AG04449 (cell line): ENCODE measurements at regions not wholly inside any gene's neighbourhood (a gene's known extent, or its start where the extent isn't known, plus 50 kb on each side); places are given as distances from the start of the nearest gene placed in this dataset.

Source experiments
- CTCF ChIA-PET: fragments of 350-600 bp; formaldehyde crosslinking; extraction: SDS; loops from one replicate; lab custom pipeline; 2021; ENCODE audit warnings: antibody characterized with exemption; lab: Yijun Ruan, JAX
- POLR2A ChIA-PET: fragments of 400-600, 350-600 bp; formaldehyde crosslinking; extraction: SDS; loops from one replicate; lab custom pipeline; 2020; ENCODE audit warnings: antibody characterized with exemption, inconsistent platforms; lab: Yijun Ruan, JAX
- DNase-seq: peaks from one replicate; pipeline ENCODE4 v3.0.0-alpha.2; 2010; ENCODE audit warnings: low read depth, low spot score
- H3K4me3 ChIP-seq: 2 replicates; pipeline ENCODE4 v1.5.1; 2011; ENCODE audit warnings: low read depth, mild to moderate bottlenecking, control low read depth, low read length
- TF ChIP-seq, protein P1 (sequence below): IDR thresholded peaks from one replicate; pipeline ENCODE4 v1.5.1; 2011; ENCODE audit warnings: mild to moderate bottlenecking, moderate library complexity, low read length, control low read depth, inconsistent platforms; ENCODE audit not compliant: insufficient read depth; ENCODE audit errors: missing control alignments

DNA sequence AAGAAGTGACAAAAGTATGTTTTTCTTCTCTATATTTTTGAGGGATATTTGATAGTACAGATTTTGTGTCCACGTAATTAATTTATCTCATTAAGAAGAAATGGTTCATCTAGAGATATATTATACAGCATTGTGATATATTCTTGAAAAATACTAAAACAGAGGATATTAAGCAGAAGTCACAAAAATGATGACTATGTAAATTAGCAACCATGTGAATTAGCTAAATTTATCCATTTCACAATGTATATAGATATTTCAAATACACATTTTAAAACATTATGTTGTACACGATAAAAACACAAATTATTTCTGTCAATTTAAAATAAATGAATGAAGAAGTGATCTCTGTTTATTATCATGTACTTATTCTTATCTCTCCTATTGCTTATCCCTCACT is 989.5 kb downstream of the TUSC7 start:
- H3K4me3 ChIP-seq, result no peak overlapping the region
- DNase-seq, result no peak
- TF ChIP-seq, protein P1, sequence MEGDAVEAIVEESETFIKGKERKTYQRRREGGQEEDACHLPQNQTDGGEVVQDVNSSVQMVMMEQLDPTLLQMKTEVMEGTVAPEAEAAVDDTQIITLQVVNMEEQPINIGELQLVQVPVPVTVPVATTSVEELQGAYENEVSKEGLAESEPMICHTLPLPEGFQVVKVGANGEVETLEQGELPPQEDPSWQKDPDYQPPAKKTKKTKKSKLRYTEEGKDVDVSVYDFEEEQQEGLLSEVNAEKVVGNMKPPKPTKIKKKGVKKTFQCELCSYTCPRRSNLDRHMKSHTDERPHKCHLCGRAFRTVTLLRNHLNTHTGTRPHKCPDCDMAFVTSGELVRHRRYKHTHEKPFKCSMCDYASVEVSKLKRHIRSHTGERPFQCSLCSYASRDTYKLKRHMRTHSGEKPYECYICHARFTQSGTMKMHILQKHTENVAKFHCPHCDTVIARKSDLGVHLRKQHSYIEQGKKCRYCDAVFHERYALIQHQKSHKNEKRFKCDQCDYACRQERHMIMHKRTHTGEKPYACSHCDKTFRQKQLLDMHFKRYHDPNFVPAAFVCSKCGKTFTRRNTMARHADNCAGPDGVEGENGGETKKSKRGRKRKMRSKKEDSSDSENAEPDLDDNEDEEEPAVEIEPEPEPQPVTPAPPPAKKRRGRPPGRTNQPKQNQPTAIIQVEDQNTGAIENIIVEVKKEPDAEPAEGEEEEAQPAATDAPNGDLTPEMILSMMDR, result no peak
- CTCF ChIA-PET, result interaction anchor here (2.3 kb wide), 1 partner anchor 21 kb away, joined by 8 read pairs; no protein-coding TSS in a partner anchor
- POLR2A ChIA-PET, result no interaction called here

DNA sequence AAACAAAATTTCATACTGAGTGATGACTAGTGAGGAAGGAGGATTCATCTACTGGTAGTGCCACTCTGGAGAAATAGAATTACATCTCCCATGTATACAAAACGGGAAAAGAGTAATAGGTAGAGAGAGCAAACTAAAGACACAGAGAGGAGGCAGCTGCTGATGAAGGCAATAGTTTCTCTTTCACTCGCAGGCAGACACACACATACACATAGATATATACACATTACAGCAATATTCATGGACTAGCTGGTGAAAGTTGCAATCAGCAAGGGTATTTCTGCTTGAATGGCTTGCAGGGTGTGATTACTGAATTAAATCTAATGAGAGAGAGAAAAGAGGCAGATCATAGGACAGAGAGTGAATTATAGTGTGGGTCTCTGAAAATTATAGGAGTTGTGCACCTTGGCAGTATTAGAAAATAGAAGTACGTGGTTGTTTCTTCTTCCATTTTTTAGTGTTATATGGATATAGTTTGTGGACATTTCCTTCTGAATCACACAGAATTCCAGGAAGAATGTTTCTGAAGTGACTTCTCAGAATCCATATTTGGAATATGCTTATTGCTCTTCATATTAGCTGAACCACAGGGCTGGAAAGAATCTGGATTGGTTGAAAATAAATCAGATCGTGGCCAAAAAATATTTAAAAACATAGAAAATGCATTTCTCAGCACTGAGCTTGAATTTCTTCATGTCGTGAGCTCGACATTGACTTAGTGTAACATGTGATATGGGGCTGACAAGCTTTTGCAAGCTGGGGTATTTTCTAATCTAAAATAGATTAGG is 991.2 kb downstream of the TUSC7 start:
- ChIA-PET POLR2A (no interaction called here), CTCF (no interaction called here)
- no peak for DNase-seq
- no peak overlapping the region for H3K4me3 ChIP-seq
- TF ChIP-seq, protein P1, result no peak

DNA sequence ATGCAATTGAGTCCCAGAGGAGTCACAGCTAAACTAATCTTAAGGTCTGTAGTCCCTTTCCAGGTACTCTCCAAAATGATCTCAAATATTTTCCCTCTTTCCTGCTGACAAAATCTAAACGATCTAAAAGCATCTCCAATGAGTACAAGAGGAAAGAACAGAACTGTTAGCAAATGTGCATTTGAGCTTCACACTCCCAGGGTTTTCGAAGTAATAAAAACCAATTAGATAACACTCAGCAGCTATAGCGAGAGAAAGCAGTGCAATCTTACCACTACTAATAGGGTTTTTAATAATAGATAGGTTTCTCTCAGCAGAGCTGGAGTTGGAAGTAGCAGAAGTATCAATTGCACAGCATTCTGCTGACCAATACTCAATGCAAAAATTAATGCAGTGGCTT is 995.4 kb downstream of the TUSC7 start:
- CTCF ChIA-PET, result interaction anchor here (1.4 to 1.9 kb wide), 2 partner anchors 11 to 16 kb away, joined by 3 to 7 read pairs; no protein-coding TSS in a partner anchor
- POLR2A ChIA-PET, result no interaction called here
- TF ChIP-seq, protein P1, result no peak
- no peak for DNase-seq
- H3K4me3 ChIP-seq, result no peak overlapping the region

DNA sequence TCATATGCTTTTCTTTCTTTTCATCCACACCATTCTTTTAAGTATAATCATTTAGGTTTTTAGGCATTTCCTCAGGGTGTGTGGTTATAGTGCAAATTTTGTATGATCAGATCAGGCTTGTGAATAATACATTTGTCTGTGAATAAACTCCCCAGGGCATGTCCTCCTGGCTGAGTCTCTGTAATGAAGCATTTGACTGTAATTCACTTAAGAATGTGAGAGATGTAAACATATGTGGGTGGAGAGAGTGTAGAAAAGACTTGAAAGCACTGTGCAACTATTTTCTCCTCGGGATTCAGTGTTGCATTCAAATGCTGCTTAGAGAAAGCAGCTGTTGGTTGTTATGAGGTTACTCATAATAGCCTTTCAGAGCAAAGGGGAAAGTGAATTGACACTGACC is 996.5 kb downstream of the TUSC7 start:
- TF ChIP-seq, protein P1, result no peak
- no peak overlapping the region for H3K4me3 ChIP-seq
- CTCF ChIA-PET, result interaction anchor here (1.5 to 1.9 kb wide), 2 partner anchors 14 to 29 kb away, joined by 5 to 7 read pairs; no protein-coding TSS in a partner anchor
- DNase-seq, result peak; percentile 93
- POLR2A ChIA-PET, result interaction anchor here (1.2 to 1.5 kb wide), 2 partner anchors 9 to 24 kb away, joined by 4 to 5 read pairs; no protein-coding TSS in a partner anchor

DNA sequence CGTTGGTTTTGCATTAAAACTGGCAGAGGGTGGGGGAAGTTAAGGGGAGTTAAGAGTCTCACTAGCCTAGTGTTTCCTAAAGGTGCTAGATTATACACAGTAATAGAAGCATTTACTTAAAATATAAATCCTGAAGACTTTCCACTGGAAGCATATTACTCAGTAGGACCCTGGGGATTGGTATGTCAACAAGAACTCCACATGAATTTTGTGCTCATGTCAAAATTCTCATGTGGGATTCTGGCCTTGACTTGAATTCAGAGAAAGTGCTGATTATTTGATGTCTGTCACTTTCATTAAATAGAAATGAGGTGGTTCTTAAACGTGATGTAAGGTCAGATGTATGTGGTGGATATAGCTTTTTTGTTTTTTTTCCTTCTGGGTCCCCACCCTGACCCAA is 997.2 kb downstream of the TUSC7 start:
- ChIA-PET POLR2A (interaction anchor here (1.5 kb wide), 1 partner anchor 25 kb away, joined by 5 read pairs; no protein-coding TSS in a partner anchor), CTCF (interaction anchor here (1.5 kb wide), 1 partner anchor 28 kb away, joined by 5 read pairs; no protein-coding TSS in a partner anchor)
- no peak for DNase-seq
- no peak overlapping the region for H3K4me3 ChIP-seq
- TF ChIP-seq, protein P1, result no peak

DNA sequence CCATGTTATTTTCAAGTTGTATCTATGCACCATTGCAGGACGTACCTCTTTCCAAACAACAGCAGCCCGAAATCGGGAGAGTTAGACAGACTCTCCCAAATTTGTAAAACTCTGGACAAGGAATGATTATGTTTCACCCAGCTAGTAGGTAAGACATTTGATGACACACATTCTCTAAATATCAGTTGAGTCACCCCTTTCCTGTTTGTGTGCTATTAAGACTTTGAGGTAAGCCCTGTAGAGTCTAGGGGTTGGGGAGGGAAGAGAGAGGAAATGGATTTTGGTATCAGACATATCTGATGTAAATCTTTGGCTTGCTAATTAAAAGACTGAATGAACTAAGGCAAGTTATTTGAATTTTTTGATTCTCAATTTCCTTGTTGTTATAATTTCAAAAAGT is 999.0 kb downstream of the TUSC7 start:
- POLR2A ChIA-PET, result no interaction called here
- TF ChIP-seq, protein P1, result no peak
- CTCF ChIA-PET, result interaction anchor here (1.2 to 2.6 kb wide), 3 partner anchors 9 to 15 kb away, joined by 3 to 10 read pairs (median 4); no protein-coding TSS in a partner anchor
- DNase-seq, result no peak
- no peak overlapping the region for H3K4me3 ChIP-seq
